GM18861 (cell line): ENCODE measurements at regions not wholly inside any gene's neighbourhood (a gene's known extent, or its start where the extent isn't known, plus 50 kb on each side); places are given as distances from the start of the nearest gene placed in this dataset.
"Not testable (repeated sequence)": the region's sequence is repeated elsewhere in the genome, so short reads cannot be mapped to it uniquely, and the experiment has no call there.

Source experiments
- ATAC-seq: cut with Tn5 transposase; IDR thresholded peaks from one replicate; pipeline ENCODE4 v1.9.1; 2021; ENCODE audit not compliant: unreplicated experiment

DNA sequence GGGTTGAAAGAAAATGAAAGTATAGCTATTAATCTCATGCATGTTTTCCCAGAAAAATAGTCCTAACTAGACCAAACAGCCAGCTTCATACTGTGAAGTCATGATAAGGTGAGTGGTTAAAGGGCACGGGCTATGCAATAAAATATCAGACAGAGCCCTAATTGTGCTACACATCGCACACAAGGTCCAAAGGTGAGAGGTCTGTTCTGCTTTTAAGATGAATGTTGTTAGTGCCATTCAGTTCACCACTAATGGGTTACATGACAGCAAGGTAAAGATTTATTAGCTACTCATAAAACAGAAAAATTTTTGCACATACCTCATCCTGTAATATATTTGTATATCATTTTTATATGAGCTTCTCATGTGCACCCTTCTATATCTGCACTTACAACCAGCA lies 105.0 kb upstream of the STK17B start:
- ATAC-seq = no peak

GRCh38 chr2:196277002-196277401 lies 105.6 kb upstream of the STK17B start:
- ATAC-seq = peak; percentile 29

DNA sequence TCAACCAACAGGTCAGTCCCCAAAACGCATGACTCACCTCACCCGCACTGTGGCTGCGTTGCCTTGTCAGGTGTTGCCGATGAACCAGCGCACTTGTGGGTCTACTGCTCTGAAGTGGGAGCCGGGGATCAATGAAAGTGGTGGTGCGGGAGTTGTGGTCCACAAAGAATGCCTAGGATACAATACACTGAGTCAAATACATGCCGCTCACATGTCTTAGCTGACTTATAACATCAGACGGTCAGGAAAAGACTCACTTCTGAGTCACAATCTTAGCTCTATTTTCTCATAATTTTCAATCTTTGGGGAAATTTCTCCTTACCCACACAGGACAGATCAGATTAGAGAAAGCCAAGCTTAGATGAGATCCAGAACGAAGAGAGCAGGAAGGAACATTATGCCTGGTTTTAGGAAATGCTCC lies 107.1 kb upstream of the STK17B start:
- no peak for ATAC-seq

DNA sequence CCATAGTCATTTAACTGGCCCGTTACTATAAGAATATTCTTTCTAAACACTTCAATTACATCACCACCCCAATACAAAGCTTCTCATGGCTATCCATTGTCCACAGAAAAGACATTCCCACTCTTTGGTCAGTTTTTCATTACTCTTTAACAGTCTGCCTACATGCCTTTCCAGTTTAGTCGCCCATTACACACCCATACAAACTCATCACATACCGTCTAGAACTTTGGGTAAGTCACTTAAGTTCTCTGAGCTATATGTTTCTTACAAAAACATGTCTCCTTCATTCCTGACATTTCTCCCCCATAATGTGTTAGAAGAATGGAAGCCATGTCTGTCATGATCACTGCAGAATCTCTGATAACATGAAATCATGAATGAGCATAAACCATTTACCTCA lies 108.2 kb upstream of the STK17B start:
- no peak for ATAC-seq

- no peak for ATAC-seq
Measured at GRCh38 chr2:196284144-196284844, 112.9 kb upstream of the STK17B start.

GRCh38 chr2:196284866-196285557 lies 113.6 kb upstream of the STK17B start:
- ATAC-seq = no peak

DNA sequence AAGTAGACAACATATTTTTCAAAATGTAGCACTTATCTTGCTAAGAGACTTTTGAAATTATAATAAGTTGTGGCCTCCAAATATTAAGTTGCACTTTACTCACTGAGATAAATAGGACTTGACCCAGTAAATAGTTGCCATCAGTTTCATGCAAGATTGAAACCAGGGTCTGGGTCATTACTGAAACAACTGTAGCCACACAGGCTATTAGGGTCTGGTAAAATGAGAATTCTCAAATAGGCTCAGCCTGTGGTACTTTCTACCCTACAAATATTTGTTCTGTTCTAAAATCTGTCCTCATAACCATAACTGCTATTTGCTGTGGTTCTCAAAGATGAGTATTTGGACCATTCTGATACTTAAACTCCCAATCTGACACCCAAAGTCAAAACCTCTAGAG lies 115.4 kb upstream of the STK17B start:
- ATAC-seq = peak; percentile 29

GRCh38 chr2:196287523-196287922 lies 116.1 kb upstream of the STK17B start:
- ATAC-seq = no peak

DNA sequence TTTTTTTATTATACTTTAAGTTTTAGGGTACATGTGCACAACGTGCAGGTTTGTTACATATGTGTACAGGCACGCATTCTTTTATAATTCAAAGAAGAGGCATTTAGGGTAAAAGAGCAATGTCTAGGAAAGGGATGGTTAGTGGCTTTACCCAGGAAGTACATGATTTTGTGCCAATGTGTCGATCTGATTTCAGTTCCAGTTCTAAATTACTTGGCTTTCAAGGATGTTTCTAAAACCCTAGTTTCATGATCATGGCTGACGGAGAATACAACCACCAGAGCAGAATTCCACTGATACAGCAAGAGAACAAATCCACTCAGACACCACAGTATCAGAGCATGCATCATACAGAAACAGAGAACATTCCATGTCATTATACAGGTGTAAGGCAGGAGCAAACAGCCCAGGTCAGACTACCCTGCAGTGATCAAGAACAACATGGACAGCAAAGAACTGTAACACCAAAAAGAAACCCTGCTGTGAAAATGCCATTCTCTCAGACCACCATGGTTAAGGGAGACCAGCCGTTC lies 116.7 kb upstream of the STK17B start:
- no peak for ATAC-seq

- ATAC-seq = peak; percentile 38
Measured at GRCh38 chr2:196289000-196289399, 117.6 kb upstream of the STK17B start.

DNA sequence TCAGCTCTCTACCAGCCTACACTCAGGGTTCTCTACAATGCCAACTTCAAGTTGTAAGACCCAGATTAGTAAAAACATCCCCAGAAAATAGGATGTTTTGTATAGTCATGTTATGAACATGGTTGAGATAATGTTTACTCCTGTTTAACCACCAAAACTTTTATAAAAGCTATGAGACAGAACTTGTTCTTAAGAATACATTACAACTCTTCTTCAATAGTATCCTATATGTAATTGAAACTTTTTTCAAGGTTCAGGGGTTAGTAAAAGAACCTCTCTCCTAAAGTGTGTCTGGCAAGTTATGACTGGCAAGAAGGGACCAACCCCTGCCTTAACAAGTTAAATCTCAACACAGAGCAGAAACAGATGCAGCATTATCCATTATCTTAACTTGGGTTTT lies 118.8 kb upstream of the STK17B start:
- ATAC-seq = no peak

DNA sequence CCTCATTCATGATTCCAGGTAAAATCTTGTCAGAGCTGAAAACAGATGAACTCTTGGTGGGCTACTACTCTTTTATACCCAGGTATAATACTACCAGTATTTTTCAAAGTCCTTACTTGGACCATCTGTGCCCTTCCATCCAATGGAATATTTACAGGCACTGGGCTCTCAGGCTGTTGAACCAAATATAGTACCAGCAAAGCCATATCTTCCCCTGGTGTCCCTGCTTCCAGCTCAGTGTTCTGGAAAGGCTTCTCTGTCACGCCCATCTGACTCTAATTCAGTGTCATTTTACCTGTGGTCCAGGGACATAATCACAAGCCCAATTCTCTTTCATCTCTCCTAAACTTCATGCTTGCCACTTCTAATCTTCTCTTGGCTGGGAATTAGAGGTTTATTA lies 119.2 kb upstream of the STK17B start:
- no peak for ATAC-seq

- ATAC-seq = peak; percentile 3
Measured at GRCh38 chr2:196291426-196291825, 120.0 kb upstream of the STK17B start.

- peak; percentile 45 for ATAC-seq
Measured at GRCh38 chr2:196291873-196292800, 120.8 kb upstream of the STK17B start.

- no peak for ATAC-seq
Measured at GRCh38 chr2:196293751-196294515, 122.6 kb upstream of the STK17B start.

GRCh38 chr2:196294516-196294909 lies 123.1 kb upstream of the STK17B start:
- ATAC-seq = no peak

DNA sequence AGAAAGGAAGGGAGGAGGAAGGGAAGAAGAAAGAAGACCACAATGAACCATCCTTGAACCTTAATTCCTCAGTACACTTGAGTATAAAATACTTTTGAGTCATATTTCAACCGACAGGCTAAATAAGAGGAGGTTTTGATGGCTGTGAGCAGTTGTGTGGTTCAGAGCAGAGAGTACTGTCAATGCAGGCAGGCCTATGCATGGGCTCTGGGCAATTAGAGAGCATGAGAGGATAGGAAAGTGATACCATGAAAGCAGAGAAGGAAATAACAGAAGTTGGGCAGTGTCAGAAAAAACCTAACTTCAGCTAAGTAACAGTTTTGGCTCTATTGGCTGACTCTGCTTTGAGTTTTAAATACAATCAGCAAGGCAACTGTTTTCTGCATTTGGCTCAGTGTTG lies 123.6 kb upstream of the STK17B start:
- no peak for ATAC-seq

DNA sequence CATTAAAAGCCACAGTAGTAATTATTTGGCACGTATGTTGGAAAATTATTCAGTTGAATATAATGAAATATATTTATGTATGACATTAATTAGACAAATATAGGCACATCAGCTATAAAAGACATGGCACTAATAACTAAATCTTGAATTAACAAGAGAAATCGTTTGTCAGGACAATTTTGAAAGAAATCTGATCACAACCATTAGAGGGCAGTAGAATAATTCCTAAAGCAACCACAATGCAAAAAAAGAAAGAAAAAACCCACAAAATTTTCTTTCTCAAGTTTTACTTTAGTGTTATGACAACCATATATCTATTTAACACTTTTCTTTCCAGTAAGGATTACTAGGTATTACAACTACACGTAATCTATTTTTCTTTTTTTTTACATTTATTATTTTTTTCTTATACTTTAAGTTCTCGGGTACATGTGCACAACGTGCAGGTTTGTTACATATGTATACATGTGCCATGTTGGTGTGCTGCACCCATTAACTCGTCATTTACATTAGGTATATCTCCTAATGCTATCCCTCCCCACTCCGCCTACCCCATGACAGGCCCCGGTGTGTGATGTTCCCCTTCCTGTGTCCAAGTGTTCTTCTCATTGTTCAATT lies 126.8 kb upstream of the STK17B start:
- ATAC-seq = not testable (repeated sequence)

DNA sequence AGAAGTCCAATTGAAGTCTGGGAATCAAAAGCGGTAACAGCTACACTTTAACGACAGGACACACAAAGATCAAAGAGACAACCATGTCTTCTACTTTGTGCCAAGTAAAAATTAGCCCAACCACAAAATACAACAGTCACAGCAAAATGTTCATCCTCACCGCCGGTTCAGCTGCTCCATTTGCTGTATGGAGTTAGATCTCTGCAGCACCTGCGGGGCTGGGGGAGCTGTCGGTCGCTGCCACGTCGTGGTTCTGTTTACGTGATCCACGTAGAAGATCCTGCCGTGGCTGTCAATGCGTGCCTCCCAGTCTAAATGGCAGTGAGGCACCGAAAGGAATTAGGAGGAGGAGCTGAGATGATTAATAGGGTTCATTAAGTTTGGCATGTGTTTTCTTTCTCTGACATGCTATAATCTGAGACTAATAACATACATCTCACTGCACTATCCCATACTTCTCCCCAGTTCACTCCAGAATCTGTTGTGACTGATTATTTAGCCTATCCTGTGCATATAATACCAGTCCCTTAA lies 136.5 kb upstream of the STK17B start:
- no peak for ATAC-seq

GRCh38 chr2:196309691-196310090 lies 138.3 kb upstream of the STK17B start:
- no peak for ATAC-seq
